ENCODE measurements at regions not wholly inside any gene's neighbourhood (a gene's known extent, or its start where the extent isn't known, plus 50 kb on each side); places are given as distances from the start of the nearest gene placed in this dataset.

DNA sequence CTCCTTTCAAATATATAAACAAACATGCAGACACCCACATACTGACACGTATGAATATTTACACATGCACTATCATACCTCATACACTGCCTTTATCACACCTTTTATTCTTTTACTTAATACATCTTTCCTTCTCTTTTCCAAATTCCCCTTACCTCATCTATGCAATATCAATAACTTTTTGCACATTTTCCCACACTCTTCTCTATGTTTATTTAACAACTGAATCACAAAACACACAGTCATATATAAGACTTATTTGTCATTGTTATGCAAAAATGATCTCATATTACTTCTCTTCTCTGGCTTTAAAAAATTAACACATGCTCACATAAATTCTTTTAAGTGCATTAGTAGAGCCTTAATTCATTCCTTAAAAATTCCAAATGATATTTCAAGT is 461.4 kb downstream of the DIPK2A start:
- TF ChIP-seq YY1 (IDR thresholded peaks at IDR 0.05; ENCODE audit: low read depth) (no peak), RAD21 (IDR thresholded peaks at IDR 0.05; ENCODE audit: low read depth) (no peak), TEAD4 (IDR thresholded peaks at IDR 0.05) (no peak), EP300 (IDR thresholded peaks at IDR 0.05; ENCODE audit: borderline replicate concordance) (no peak), CEBPB (IDR thresholded peaks at IDR 0.05) (no peak), MAX (IDR thresholded peaks at IDR 0.05) (no peak), TAF1 (IDR thresholded peaks at IDR 0.05; ENCODE audit: low read depth) (no peak), REST (IDR thresholded peaks at IDR 0.05; ENCODE audit: low read depth) (no peak), TCF12 (IDR thresholded peaks at IDR 0.05; ENCODE audit: low read depth) (no peak)
